Stimulated activated CD4-positive, alpha-beta T cell treated with anti-CD3 and anti-CD28 coated beads, Interleukin-15, amount 100 ng/mL, for 1 hour (primary cell): ENCODE measurements at regions not wholly inside any gene's neighbourhood (a gene's known extent, or its start where the extent isn't known, plus 50 kb on each side); places are given as distances from the start of the nearest gene placed in this dataset.

ENCODE experiments used
- DNase-seq, 2 donors: peaks; one replicate each; pipeline ENCODE4 v3.0.0-alpha.2; 2020; ENCODE audit warnings: low read depth in 1 of 2, low spot score in 1 of 2

GRCh38 chr10:4131407-4132215 is 346.6 kb upstream of the KLF6 start:
- DNase-seq, result no peak

DNA sequence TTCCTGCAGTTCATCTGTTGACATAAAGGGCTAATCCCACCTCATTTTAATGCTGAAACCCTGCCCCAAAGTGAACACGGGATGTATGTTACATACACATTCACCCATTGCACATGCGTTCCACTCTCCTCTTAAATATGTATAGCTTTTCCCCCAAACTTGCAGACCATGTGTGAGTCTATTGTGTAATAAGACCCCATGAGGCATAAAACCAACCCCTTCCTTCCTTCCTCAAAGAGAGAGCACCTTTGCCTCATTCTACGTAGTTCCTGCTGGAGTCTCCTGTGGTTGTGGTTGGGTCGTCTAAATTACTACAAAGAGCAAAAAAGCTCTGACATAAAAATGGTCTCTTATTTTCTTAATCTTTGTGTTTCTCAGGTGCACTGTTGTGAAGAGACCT is 345.7 kb upstream of the KLF6 start:
- DNase-seq, result no peak

DNA sequence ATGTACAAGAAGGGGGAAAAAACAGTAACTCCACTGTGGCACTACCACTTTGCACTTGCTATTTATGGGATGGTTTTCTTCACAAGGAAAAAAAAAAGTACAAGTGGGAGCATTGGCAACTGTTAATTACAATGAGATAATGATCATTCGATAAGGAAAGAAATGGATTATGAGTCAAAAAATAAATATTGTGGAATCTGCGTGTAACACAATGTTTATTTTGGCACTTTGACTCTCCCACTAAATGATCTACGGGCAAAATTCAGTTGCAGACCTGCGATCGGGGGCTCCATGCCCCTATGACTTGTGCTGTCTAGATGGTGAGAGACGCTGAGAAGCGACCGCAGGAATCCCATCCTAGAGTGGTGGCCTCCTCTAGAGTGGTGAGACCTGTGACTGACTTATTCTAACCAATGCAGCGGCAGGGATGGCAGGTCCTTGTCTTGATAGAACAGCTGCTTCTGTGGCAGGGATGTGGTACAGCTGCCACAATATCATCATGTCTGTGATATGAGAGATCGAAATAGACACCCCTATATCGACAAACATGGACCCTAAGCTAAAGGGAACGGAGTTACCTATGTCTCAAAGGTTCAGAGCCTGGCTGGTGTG is 345.0 kb upstream of the KLF6 start:
- DNase-seq, result no peak

GRCh38 chr10:4127518-4128315 is 342.7 kb upstream of the KLF6 start:
- DNase-seq, result no peak

DNA sequence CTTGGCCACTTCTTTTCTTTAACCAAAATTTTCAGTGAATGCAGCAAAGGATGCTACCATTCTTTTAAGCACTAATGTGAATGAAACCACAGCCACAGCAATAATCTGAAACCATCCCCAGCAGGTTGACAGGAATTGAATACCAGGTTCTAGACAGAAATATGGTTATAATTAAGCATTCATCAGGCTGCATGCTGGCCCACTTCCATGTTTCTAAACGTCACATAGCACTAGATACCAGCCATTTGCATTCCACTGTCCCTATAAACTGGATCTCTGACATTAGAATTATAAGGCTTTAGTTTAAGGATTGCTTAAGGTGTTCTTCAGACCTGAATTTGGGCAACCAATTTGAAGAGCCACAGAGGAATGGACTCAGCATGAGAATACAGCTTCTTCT is 340.8 kb upstream of the KLF6 start:
- no peak for DNase-seq

DNA sequence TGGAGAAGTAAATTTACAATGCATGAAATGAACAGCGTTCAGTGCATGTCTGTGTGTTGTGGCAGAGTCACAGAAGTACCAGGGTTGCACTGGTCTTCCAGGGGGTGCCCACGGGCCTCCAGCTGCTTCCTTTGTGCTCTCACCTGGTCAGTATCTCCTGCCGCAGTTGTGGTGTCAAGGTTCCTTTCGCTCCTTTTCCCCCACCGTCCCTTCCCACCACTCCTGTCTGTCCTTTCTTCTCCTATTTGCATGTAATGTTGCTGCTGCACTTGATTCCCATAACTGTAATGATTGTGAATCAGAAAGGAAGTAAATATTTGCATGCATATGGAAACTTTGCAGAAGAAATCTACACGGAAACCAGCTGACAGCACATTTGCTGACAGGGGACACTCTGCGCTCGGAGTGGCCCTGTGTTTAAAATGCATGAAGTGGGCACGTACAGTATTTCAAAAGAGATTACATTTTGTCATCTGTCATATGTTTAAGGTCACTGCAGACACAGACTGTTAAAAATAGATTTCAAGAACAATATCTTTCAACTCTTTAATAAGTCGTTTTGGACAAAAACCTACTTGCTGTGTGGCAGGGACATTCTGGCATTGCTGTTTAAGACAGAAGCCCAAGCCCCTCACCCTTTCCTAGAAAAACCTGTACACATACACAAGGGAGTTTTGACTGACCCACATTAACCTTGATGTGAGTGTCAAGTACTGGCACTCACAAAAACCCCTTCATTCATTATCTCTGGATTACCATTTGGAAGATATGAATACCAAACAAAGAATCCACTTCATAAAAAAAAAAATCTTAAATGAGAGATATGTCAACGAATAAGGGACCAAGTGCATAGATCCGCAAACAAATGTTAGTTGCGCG is 336.7 kb upstream of the KLF6 start:
- DNase-seq, result no peak

DNA sequence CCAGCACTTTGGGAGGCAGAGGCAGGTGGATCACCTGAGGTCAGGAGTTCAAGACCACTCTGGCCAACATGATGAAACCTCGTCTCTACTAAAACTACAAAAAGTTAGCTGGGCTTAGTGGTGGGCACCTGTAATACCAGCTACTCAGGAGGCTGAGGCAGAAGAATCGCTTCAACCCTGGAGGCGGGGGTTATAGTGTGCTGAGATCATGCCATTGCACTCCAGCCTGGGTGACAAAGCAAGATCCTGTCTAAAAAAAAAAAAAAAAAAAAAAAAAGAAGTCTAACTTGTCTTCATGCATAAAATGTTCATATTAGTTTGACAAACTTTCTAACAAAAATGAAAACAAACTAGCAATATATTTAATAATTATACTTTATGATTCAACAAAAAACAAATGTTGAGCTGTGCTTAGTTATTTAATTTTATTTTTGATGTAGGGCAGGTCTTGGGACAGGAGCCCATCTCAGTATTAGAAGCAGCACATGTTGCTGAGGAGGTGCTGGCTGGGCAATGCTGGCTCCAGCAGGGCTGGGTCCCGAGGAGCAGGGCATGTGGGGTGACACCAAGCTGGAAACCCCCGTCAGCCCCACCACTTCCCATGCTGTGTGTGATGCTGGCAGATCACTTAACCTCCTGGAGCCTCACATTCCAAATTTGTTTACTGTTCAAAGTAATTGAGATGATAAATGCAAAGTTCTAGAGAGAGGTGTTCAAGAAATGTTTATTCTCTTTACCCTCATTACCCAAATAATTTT is 335.3 kb upstream of the KLF6 start:
- DNase-seq, result no peak

GRCh38 chr10:4119107-4119506 is 334.1 kb upstream of the KLF6 start:
- no peak for DNase-seq

- no peak for DNase-seq
Measured at GRCh38 chr10:4117604-4118003, 332.6 kb upstream of the KLF6 start.

- DNase-seq, result no peak
Measured at GRCh38 chr10:4111643-4112042, 326.6 kb upstream of the KLF6 start.

DNA sequence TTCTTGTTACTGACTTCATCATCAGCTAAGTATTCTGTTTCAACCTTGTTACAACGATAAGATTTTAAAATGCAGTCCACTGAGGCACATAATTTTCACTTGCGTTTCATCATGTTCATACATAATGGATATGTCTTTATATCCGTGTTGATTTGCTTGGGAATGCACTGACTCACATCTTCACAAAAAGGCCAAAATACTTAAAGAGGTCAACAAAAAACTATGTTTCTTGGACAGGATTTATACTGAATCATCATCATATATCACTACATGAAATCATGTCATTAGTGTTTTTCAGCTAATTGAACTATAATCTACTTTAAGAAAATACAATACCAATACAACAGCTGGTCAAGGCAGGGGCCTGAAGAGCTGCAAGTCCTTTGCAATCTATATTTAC is 324.5 kb upstream of the KLF6 start:
- no peak for DNase-seq

GRCh38 chr10:4108693-4109092 is 323.7 kb upstream of the KLF6 start:
- no peak for DNase-seq

DNA sequence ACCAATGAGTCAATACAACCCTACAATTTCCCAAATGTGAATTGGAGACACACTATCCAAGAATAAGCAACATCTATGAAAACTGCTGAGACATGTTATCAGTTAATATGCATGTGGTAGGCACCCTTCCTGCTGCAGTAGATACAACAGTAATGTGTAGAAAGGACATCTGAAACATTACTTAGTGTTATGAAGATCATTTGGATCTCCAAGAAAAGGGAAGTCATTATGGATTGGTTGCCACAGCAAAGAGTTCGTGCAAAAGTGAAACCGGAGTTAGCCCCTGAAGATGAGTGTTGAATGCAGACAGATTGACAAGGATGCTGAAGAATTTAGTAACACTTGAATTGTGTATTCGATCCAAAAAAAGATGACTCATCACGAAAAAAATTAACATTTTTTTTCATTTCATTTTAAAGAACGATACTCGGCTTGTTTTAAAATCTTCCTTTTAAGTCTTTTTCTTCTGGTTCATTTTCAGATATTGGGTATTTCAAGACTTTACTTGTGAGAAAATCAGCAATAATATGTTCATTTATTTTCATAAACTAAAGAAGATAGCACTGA is 322.4 kb upstream of the KLF6 start:
- DNase-seq, result no peak

- no peak for DNase-seq
Measured at GRCh38 chr10:4103603-4104002, 318.6 kb upstream of the KLF6 start.

- DNase-seq, result no peak
Measured at GRCh38 chr10:4102802-4103344, 317.9 kb upstream of the KLF6 start.

DNA sequence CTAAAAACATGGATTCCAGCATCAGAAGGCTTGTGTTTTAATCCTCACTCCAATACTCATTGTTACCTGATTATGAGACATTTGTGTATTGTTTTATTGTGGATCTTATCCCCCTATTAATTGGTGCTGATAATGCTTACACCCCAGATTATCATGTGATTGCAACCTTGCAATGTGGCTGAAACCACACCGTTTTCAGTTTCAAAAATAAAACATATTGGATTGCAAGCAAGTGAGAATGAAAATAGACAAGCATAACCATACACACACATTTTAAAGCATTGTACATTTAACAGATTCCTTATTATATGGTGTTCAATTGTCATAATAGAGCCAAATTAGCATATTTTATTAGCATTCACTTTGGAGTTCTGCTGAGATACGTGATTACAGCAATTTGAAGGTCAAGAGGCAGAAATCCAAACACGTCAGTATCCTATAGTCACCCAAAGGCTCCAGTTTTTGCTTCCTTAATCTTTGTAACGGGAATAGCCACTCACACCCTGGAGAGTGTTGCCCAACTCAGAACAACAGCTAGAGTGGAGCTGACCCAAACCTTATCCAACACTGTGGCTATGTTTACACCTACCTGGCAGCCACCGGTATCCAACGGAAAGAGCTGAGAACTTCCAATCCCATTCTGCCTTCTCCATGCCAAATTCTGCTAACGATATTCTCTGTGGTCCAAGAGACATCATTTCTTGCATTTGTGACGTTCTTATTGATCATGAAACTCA is 317.1 kb upstream of the KLF6 start:
- no peak for DNase-seq

GRCh38 chr10:4100380-4100779 is 315.4 kb upstream of the KLF6 start:
- no peak for DNase-seq

DNA sequence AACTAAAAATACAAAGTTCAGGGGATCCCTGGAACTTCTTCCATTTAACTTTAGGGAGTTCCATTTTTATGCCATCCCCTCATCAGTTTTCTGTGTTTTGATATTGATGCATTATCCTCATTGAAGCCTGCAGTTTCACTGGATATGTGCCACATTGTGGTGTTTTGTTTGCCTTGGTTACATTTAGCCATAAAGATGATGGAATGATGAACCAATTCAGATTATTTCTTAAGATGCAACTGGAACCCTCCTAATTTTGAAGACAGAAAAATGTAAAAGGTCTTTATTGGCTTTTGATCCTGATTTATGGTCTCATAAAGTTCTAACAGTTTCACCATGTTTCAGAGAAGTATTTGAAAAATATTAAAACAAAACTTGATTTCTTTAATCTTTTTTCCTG is 314.2 kb upstream of the KLF6 start:
- DNase-seq, result no peak
